ENCODE measurements at regions not wholly inside any gene's neighbourhood (a gene's known extent, or its start where the extent isn't known, plus 50 kb on each side); places are given as distances from the start of the nearest gene placed in this dataset.

GRCh38 chr17:79255046-79255445 is 180.4 kb downstream of the ENGASE start:
- no peak overlapping the region for H3K4me3 ChIP-seq (ENCODE audit: low read depth, poor library complexity, severe bottlenecking)
- DNase-seq (ENCODE audit: low spot score in 2 of 2): no peak
- intact Hi-C loops (cut with DNase I; ENCODE audit: low total_unique reads): loop anchor here (5.0 kb wide), 1 partner anchor 798 kb away; no protein-coding TSS in a partner anchor
- TF ChIP-seq POLR2A (IDR thresholded peaks at IDR 0.05): no peak
- no peak for TF ChIP-seq CTCF (IDR thresholded peaks at IDR 0.05)
- WGBS, 2 donors: 80 to 83% methylated on average over 6 of the region's 6 CpGs

DNA sequence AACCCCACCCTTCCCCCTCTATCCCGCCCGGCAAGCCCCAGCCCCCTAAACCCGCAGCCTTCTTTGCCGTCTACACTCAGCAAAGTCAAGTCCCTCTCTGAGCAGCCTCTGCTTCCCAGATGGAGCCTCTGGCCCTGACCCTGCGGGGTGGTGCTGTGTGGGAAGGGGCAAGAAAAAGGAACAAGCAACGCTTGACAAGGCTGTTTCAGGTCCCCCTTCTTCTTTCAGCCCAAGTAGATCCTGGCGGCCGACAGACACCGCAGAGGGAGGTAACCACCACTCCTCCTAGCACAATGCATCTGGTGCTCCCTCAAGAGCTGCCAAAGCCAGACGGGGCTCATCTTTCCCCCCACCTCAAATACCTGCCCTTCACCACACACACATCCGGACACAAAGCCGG is 178.3 kb downstream of the ENGASE start:
- TF ChIP-seq CTCF (IDR thresholded peaks at IDR 0.05): no peak
- TF ChIP-seq POLR2A (IDR thresholded peaks at IDR 0.05): no peak
- no peak for DNase-seq (ENCODE audit: low spot score in 2 of 2)
- H3K4me3 ChIP-seq (ENCODE audit: low read depth, poor library complexity, severe bottlenecking): no peak overlapping the region
- intact Hi-C loops (cut with DNase I; ENCODE audit: low total_unique reads): no loop called here
- WGBS, 2 donors: 33 to 44% methylated on average over 12 of the region's 12 CpGs

DNA sequence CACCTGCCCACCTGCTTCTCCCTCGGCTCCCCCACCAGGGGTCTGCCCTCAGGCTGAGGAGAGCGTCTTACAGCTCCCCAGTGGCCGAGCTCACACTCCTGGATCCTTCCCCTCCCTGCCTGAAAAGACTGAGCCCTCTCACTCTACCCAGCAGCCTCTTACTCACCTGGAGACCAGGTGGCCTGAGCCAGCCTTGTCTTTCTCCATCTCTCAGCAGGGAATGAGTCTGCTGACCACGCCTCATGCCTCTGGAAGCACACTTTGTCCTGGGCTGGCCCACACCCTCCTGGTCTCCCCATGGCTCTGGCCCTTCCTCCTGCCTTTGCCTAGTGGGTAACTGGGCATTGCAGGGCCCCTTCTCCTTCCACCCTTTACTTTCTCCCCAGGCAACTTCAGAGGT is 177.2 kb downstream of the ENGASE start:
- DNase-seq (ENCODE audit: low spot score in 2 of 2): no peak
- WGBS, 2 donors: 64 to 75% methylated on average over 4 of the region's 4 CpGs
- TF ChIP-seq POLR2A (IDR thresholded peaks at IDR 0.05): no peak
- TF ChIP-seq CTCF (IDR thresholded peaks at IDR 0.05): no peak
- no peak overlapping the region for H3K4me3 ChIP-seq (ENCODE audit: low read depth, poor library complexity, severe bottlenecking)
- intact Hi-C loops (cut with DNase I; ENCODE audit: low total_unique reads): no loop called here

- H3K4me3 ChIP-seq (ENCODE audit: low read depth, poor library complexity, severe bottlenecking): no peak overlapping the region
- intact Hi-C loops (cut with DNase I; ENCODE audit: low total_unique reads): no loop called here
- WGBS, 2 donors: 83 to 85% methylated on average over 22 of the region's 22 CpGs
- no peak for TF ChIP-seq POLR2A (IDR thresholded peaks at IDR 0.05)
- TF ChIP-seq CTCF (IDR thresholded peaks at IDR 0.05): no peak
- no peak for DNase-seq (ENCODE audit: low spot score in 2 of 2)
Measured at GRCh38 chr17:79249929-79250521, 175.4 kb downstream of the ENGASE start.

DNA sequence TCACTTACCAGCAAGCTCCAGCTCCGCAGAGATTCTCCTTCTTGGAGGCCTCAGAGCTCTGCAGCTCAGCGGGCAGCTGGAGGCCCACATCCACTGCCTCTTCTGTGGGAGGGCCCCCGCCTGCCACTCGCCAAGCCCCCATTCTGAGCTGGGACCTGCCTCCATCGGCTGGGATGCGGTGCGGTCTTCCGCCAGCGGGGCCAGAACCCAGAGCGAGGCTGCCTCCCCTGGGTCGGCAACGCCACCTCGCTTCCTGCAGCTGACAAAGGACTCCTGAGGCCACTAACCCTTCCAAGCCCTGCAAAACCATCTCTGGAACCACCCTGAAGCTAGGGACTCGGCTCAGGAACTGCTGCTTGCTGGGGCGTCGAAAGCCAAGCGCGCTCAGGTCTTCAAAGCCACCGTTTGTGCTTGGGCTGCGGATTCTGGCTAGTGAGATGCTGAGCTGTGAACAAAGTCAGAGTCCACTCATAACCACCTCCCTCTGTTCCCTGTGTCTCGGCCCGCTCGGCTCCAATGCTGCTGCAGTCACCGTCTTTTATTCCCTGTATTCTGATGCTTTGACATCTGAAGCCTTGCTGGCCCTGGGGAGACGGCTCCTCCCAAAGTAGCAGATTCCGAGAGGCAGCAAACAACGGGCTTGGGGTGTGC is 174.3 kb downstream of the ENGASE start:
- H3K4me3 ChIP-seq (ENCODE audit: low read depth, poor library complexity, severe bottlenecking): no peak overlapping the region
- DNase-seq (ENCODE audit: low spot score in 2 of 2): no peak
- WGBS, 2 donors: 66 to 70% methylated on average over 26 of the region's 27 CpGs
- TF ChIP-seq POLR2A (IDR thresholded peaks at IDR 0.05) (no peak), CTCF (IDR thresholded peaks at IDR 0.05) (no peak)
- intact Hi-C loops (cut with DNase I; ENCODE audit: low total_unique reads): no loop called here
